Epithelial cell of prostate (primary cell): ENCODE measurements at regions not wholly inside any gene's neighbourhood (a gene's known extent, or its start where the extent isn't known, plus 50 kb on each side); places are given as distances from the start of the nearest gene placed in this dataset.
"Not testable (repeated sequence)": the region's sequence is repeated elsewhere in the genome, so short reads cannot be mapped to it uniquely, and the experiment has no call there.

ENCODE experiments used
- DNase-seq: peaks from one replicate; pipeline ENCODE4 v3.0.0-alpha.2; 2011; ENCODE audit warnings: low read depth, low spot score
- H3K27ac ChIP-seq: fragments of 450-650 bp; 2 replicates; pipeline ENCODE4 v1.5.1; 2017; ENCODE audit warnings: mild to moderate bottlenecking

DNA sequence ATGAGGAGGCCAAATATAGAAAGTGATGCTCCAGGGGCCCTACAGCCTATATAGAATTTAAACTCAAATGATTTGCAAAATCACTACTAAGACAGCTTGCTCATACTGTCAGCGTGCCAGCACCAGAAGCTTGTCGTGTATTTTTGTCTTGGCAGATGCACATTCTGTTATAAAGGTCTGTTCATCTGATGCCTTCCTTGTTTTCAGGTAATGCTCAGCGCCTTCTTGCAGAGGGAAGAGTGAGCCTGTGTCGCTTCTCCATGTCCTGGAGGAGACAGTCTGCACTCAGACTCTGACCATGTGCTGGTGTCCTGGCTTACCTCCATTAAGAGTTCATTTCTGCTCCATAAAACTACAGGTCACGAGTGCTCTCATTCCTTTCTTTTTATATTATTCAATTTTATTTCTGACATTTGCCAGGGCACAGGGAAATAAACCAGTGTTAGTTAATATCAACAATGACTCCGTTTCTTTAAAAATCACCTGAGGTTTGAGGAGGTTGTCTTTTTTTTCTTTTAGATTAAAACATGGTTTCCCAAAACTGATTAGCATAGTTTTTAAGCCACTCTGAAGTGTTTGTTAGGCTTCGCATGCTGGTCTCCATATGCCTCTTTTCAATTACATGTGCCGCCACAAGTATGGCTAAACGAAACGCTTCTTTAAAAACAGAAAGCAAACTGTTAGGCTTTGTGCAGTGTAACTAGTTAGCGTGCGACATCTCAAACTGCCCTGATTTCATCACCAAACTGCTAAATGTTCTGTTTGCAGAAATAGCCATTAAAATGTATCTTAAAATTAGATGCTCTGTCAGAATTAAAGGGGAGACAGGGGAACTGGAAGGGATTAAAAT, 215.2 kb upstream of the GK2 start:
- DNase-seq, result no peak
- no peak overlapping the region for H3K27ac ChIP-seq

DNA sequence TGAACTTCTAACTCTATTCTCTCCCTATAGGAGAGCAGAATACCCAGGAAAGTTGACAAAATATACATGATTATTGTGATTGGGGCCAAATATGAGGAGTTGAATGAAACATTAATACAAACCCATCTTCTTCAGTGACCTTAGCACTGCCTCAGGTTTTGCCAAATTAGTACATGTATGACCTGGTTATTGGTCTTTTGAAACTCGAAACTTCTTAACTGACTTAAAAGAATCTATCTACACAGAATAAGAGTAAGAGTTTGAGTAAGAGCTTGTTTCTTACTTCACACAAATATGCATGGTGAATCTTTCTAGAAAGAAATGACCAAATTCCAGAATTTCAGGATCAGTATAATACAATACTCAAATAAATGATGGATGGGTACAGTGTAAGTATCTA, 213.0 kb upstream of the GK2 start:
- H3K27ac ChIP-seq, result no peak overlapping the region
- DNase-seq, result no peak

DNA sequence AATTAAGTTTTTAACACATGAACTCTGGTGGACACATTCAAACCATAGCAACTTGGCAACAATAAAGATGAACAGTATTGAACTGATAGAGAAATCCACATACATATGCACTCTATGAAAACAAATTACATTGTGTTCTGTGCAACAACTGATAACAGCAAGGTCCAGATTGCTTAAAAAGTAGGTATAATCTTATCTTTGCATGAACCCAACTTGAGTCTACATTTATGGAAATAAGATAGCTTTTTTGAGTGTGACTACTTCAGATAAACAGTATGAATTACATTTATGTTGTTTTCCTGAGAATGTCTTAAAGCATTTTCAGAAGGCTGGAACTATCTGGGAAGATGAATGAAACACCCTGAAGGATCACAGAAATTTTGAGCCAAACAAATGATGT, 212.6 kb upstream of the GK2 start:
- no peak overlapping the region for H3K27ac ChIP-seq
- DNase-seq, result no peak

DNA sequence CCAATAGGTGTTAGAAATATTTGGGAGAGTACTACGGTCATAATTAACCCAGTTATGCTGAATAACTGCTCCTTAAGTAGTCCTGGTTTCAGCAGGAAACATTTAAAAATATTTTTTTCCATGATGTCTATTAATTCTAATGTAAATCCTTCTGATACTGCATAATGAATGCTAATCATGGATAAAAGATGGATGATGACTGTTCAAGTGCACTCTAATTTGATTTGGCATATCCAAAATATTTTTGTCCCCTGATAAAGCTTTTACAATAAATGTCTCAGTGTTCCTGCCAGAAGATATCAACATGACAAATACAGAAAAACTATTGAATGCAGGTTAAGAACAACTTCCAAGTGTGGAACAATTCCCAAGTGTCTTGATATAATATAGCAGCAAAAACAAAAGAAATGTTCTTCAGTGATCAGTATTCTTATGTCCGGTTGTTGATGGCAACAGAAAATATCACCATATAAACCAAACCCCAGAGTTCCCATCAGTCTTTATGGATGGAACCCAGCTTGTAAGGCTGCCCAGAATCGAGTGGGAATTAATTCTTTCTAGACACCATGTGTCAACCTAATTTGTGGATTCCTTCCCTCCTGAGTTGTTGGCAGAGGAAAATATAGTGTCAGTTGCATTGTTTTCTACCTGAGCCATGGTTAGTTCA, 205.4 kb upstream of the GK2 start:
- H3K27ac ChIP-seq, result no peak overlapping the region
- DNase-seq, result no peak

DNA sequence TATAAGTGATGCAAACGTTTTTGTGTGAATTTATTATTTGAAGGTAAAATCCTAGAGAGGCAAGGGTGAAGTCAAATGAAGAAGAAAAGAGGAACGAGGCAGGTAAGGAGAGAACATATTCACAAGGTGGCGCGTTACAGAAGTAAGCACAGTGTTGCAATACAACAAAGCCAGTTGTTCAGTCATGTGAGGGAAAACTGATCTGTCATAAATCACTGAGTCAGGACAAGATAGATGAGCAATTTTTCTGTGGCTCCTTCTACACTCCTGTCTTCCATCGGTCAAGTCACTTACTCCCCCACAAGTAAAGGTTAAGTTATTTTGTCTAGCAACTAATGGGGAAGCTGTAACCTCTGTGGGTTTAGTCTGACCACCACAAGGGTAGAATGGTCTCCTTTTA, 203.0 kb upstream of the GK2 start:
- DNase-seq, result no peak
- H3K27ac ChIP-seq, result no peak overlapping the region

DNA sequence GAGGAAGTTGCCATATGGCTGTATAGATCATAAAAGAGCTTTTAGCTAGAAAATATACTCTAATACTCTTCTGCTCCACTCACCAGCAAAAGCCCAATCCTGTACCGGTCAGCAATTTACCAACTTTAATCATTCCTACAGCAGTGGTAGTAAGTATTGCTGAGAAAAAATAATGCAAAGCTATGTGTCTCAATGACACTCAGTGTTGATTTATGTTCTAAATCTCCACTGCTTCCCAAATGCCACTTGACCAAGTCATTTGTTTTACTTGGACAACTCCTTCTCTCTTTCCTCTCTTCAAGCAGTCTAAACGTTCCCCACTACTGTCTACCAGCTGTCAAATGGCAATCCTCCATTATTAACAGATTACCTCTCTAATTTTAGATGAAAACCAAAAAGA, 201.8 kb upstream of the GK2 start:
- no peak overlapping the region for H3K27ac ChIP-seq
- no peak for DNase-seq

DNA sequence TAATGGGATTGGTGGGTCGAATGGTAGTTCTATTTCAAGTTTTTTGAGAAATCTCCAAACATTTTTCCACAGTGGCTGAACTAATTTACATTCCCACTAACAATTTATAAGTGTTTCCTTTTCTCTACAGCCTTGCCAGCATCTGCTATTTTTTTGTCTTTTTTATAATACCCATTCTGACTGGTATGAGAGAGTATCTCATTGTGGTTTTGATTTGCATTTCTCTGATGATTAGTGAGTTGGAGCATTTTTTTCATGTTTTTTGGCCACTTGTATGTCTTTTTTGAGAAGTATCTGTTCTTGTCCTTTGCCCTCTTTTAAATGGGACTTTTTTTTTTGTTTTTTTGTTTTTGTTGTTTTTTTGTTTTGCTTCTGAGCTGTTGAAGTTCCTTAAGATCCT, 200.0 kb upstream of the GK2 start:
- no peak overlapping the region for H3K27ac ChIP-seq
- no peak for DNase-seq

DNA sequence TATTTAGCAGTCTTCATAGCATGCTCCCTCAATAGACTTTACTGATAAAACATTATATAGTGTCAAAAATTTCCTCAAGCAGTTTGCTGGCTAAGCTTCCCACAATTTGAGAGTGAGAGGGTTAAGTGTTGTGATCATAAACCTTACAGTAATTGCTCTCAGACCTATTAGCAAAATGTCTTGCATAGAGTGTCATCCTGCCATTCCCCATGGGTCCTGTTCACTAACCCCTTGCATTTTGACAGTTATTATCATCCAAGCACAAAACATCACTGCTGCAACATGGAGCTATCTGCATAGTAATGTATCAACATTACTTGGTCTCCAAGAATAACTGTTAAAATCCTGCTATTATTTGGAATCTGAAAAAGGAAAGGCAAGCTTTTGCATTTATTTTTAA, 196.1 kb upstream of the GK2 start:
- H3K27ac ChIP-seq, result no peak overlapping the region
- DNase-seq, result no peak

DNA sequence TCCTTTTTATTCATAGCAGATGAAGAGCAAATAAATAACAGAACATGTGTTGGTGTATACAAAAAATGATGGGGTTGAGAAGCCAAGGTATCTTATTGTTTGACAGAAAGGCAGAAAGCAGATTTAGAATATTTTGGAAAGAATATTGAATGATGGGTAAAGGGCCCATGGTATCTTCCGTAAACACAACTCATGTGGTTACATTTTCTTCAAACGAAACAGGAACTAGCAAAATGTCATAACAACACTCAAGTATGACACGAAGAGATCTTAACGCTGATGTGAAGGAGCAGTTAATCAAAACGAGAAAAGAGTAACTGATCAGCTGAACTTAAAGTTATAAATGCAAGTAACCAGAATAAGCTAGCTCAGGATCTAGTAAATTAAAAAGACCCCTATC, 195.7 kb upstream of the GK2 start:
- H3K27ac ChIP-seq, result no peak overlapping the region
- no peak for DNase-seq

DNA sequence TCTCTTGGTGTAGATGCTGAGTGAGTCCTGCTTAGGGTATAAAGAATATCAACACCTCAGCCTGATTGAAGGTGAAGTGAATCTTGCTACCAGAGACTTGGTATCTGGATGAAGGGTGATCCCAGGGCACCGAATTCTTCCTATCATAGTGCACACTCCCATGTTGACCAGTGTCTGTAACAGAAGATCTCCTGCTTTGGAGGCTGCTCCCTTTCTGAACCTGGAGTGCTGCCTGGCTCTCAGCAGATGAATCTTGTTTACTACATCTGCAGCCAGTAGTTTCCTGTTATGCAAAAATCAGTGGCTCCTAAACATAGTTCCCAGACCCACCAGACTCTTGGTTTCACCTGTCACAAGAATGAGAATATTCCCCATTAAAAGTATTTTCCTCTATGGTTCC, 191.7 kb upstream of the GK2 start:
- no peak overlapping the region for H3K27ac ChIP-seq
- no peak for DNase-seq

DNA sequence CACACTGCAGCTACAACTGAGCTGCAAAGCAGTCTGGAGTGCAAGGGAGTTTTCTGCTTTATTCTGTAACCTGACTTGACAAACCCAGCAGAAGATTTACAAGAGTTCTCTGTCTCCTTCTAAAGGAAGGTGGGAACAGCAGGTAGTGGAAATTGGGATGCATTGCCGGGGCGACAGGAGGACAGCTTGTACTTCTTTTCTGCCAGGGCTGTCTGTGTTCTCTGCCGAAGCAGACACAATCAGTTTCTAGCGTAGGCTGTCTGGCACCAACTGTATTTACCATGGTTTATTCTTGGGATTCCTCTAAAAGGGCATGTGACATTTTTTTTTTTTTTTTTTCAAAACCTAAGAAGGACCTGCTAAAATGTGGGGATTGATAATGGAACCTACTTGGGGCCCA, 190.8 kb upstream of the GK2 start:
- H3K27ac ChIP-seq, result no peak overlapping the region
- no peak for DNase-seq

DNA sequence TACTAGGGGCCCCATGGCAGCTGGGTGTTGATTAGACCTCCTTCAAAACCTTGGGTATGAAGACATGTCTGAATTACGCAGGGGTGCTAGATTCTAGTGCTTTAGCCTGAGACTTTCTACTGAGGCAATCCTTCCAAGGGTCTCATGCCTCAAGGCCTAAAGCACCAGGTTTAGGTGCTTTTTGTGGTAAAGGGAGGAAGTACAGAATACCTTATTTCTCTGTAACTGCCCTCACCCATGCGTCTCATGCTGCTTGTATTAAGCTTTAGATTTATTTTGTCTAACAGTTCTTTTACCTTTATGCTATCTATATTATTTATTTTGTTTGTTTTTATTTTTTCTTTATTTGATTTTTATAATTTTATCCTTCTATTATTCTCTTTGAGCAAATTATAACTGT, 190.2 kb upstream of the GK2 start:
- DNase-seq, result no peak
- H3K27ac ChIP-seq, result no peak overlapping the region

DNA sequence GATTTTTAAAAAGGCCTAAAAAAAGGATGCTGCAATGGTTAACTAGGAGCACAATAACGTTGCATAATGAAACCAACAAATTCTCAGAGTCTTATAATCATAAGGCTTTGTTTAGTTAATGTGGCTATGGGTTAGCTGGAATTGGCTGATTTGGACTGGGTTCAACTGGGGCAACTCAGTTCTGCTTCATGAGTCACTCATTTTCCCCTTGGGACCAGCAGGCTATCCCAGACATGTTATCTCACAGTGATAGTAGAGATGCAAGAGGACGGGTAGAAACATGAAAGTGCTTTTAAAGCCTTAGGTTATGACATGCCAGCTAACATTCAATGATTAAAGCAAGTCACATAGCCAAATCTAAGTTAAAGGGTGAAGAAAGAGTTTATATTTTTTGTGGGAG, 189.2 kb upstream of the GK2 start:
- DNase-seq, result peak; percentile 60
- no peak overlapping the region for H3K27ac ChIP-seq

DNA sequence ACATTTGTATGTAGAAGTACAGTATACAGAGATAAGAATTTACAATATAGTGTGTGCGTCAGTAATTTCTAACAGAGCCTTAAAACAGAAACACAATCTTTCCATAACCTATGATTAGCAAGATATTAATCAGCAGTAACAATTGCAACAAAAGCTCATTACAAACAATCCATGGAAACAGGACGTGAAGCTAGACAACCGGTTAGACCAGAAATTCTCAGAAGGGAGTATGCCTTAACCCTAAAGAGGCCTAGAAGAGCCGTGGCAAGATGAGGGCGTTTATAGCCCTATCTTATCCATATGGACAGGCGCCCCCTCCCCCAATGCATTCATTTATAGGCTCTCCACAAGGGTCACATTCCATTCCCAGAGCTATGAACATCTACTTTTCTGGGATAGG, 184.2 kb upstream of the GK2 start:
- H3K27ac ChIP-seq, result peak overlapping the region; percentile 36
- DNase-seq, result not testable (repeated sequence)

DNA sequence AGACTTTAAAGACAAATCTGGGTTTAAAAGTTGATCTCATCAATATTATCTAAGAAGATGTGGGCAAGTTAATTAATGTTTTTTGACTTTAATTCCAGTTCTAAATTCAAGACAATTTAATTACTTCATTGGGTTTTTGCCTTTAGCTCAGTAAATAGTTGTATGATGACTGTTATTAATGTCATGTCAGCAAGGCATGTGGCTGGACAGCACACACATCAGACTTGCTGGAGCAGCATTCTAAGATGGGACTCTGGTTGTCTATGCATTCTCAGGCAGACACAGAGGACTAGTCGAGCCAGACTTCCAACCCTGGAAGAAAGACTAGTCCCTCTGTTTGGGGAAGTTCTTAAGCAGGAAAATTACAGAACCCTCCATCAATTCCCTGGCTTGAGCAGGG, 180.7 kb upstream of the GK2 start:
- no peak overlapping the region for H3K27ac ChIP-seq
- DNase-seq, result no peak

DNA sequence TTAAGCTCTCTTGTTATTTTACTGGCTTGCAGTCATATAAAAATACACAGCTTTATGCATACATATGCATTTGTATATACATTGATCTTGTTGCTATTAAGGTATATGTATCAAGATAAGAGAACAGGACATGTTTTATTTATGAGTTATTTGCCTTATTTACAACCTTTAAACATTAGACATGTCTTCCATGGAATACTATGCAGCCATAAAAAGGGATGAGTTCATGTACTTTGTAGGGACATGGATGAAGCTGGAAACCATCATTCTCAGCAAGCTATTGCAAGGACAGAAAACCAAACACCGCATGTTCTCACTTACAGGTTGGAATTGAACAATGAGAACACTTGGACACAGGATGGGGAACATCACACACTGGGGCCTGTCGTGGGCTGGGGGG, 179.2 kb upstream of the GK2 start:
- not testable (repeated sequence) for H3K27ac ChIP-seq, DNase-seq

DNA sequence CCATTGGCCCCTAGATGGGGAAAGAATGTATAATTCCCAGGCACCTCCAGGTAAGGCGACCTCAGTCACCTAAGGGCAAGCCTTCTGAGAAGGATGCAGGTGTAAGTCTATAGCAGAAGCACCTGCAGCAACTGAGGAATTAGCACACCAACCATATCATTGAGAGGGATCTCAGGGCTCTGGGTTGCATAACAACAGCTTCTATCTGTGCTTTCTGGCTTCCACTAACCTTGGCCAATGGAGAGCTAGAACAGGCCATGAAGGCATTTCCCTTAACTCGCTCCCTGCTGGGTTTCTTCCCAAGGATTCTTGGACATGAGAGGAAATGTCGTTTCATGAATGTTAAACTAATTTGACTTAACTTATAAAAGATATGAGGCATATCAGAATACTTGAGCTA, 177.8 kb upstream of the GK2 start:
- no peak for DNase-seq
- H3K27ac ChIP-seq, result no peak overlapping the region

DNA sequence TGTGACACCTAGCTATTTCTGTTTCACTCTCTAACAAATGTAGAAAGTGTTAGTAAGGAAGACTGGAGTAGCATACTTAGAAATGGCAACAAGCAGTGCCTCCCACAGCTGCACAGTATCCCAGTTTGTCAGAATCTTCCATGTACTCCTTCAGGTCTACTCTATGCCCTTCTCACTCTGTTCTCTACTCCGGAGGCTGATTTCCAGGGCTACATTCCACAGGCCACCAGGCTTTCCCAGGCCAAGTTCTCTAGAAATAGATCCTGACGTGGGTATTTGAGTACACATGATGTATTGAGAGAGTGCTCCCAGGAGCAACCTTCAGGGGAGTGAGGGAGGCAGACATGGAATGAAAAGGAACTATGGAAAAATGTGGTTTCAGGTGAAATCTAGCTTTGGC, 177.3 kb upstream of the GK2 start:
- H3K27ac ChIP-seq, result no peak overlapping the region
- DNase-seq, result no peak

DNA sequence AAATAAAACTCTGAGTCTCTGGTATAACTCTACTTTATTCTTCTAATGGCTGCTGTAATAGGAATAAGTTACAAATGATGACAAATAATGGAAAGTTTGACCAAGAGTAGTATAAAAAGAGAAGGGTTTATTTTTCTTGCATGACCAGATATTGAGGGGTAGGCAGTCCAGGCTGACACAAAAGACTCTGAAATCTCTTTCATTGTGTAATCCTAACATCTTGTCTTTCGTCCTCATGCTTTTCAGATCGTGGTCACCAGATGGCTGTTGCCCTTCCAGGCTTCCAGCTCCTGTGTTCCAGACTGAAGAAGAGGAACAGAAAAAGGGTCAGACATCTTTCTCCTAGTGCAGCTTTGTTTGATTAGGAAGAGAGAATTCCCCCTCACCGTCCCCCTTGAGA, 176.9 kb upstream of the GK2 start:
- no peak overlapping the region for H3K27ac ChIP-seq
- DNase-seq, result no peak

DNA sequence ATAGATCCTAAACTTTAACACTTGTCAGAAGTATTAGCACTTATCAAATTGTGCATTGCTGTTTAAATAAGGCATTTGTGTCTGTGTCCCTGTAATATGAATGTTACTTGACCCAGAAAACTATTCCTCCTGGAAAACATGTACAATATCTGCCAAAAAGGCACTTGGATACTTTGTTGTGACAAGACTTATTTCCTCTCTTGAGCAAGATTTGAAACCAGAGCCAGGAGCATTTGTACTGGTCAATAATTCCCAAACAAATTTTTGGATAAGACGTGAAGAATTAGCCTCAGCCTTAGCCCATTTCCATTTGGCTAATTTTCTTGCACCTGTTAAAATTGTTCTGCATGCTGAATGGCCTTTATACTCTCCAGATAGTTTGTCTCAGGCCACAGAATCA, 176.3 kb upstream of the GK2 start:
- H3K27ac ChIP-seq, result no peak overlapping the region
- no peak for DNase-seq

DNA sequence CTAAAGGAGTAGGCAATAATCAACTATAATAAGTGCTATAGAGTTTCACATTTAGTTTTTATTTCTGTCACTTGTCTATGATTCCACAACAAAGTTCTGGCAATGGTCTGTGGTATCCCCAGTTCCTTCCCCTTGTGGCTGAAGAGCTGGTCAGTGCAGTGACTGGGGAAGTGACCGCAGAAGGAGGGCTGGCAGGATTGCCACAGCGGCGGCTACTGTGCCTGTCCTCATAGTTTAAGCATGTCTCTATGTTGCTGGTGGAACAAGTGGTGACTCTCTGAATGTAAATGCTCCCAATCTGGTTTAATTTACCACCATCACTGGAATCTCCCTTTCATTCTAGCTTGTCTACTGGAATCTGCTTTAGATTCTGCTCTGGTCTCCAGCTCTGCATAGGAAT, 170.6 kb upstream of the GK2 start:
- no peak for DNase-seq

DNA sequence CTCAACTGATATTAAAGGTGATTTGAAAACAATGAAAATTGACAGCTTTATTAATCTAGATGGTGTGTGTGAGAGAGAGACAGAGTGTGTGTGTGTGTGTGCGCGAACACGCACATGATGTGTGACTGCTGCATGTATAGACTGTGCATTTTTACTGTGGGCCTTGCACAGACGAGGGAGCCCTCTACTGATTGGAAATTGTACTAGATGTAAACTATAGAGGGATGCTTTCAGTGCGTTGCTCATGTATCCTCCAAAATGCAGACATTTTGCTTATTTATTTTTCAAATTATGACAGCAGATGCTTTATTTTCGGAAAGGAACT, 168.4 kb upstream of the GK2 start:
- no peak overlapping the region for H3K27ac ChIP-seq
- peak; percentile 20 for DNase-seq

More for the DNA sequence above, 170.6 kb upstream of the GK2 start:
- H3K27ac ChIP-seq, result no peak overlapping the region
